ENCODE measurements at regions not wholly inside any gene's neighbourhood (a gene's known extent, or its start where the extent isn't known, plus 50 kb on each side); places are given as distances from the start of the nearest gene placed in this dataset.
"Not testable (repeated sequence)": the region's sequence is repeated elsewhere in the genome, so short reads cannot be mapped to it uniquely, and the experiment has no call there.

GRCh38 chr22:47902646-47903180, 1140.3 kb downstream of the TBC1D22A start:
- no peak for DNase-seq (ENCODE audit: low spot score)

- DNase-seq (ENCODE audit: low spot score) = no peak
These were observed 1139.5 kb downstream of the TBC1D22A start for GRCh38 chr22:47901911-47902310.

GRCh38 chr22:47899894-47900293, 1137.4 kb downstream of the TBC1D22A start:
- no peak for DNase-seq (ENCODE audit: low spot score)

DNA sequence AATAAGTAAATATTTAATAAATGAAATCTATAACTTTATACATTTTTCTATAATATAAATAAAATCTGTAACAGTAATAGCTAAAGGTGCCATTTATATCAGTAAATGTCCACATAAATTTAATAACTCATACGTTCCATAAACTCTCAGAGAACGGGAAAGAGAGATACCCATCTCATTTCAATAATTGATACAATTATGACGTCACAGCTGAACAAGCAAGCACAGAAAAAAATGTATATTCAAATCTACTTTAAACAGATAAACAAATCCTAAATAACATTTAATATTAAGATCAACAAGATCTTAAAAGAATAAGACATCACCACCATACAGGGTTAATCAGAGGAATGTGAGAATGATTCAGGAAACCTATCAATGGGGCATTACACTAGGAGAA, 1136.5 kb downstream of the TBC1D22A start:
- DNase-seq (ENCODE audit: low spot score) = no peak

GRCh38 chr22:47891609-47892008, 1129.2 kb downstream of the TBC1D22A start:
- DNase-seq (ENCODE audit: low spot score) = no peak

GRCh38 chr22:47888817-47889216, 1126.4 kb downstream of the TBC1D22A start:
- DNase-seq (ENCODE audit: low spot score) = no peak

DNA sequence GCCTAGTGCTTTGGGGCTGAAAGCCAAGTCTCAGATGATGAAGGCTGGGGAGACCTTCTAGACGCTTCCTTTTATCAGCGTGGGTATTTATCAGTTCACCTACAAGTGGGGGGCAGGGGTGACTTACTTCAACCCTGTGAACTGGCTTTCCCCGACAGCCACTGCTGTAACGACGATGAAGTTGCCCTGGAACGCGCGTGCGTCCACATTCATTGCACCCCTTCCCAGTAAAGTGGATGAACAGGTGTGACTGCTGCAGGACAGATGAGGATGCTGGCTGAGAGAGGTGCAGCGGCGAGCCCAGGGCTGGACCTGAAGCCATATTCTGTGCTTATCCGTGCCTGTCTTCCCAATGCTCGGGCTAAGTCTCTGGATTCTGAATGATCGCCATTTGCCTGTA, 1122.3 kb downstream of the TBC1D22A start:
- no peak for DNase-seq (ENCODE audit: low spot score)

GRCh38 chr22:47884200-47884599, 1121.8 kb downstream of the TBC1D22A start:
- no peak for DNase-seq (ENCODE audit: low spot score)

DNA sequence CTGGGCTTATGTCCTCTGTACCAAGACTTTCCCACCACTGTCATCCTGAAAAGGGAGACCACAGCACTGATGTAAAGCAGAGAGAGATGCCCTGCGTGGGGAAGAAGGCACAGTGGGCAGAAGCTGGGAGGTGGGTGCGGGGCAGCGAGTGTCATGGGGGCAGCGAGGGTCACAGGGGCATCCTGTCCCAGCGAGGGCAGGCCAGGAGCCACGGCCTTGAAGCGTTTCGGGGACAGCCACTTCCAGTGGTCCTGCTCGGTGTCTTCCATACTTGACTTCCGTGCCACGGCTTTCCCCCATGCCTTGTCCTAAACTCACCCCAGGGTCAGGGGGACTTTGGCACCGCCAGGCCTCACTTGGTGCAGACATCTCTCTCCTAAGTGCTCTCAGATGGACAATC, 1121.3 kb downstream of the TBC1D22A start:
- no peak for DNase-seq (ENCODE audit: low spot score)

- DNase-seq (ENCODE audit: low spot score) = no peak
These were observed 1116.9 kb downstream of the TBC1D22A start for GRCh38 chr22:47879346-47879745.

- no peak for DNase-seq (ENCODE audit: low spot score)
These were observed 1116.0 kb downstream of the TBC1D22A start for GRCh38 chr22:47878460-47878859.

DNA sequence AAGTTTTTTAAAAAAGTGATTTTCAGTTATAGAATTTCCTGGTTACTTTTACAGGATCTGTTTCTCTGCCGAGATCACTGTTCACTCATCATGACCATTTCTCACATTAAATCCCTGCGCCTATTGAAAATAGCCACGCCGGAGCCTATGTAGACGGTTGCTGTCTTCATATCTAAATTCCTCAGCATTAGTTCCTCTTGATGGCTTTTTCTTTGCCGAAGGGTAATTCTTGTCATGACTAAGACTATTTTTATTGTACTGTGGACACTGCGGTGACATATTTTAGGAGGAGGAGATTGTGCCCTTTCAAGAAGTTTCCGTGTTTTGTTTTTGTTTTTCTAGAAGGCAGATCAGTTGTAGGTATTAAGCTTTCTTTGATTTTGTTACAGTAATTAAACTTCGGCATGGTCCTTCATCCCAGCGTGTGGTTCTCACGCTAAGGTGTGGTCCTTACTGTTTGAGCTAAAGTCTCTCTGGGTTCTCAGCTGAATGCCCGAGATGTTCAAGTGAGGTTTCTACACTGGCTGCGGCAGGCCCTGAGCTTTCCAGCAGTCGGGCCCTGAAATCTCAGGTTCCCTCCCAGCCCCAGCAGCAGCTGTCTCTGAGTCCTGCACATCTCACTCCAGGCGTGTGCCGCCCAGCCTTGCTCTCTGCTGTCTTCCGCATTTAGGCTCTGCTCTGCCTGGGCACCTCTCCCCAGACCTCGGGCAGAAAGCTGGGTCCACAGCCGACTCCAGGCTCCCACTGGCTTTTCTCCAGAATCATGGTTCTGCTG, 1110.5 kb downstream of the TBC1D22A start:
- peak; percentile 16 for DNase-seq (ENCODE audit: low spot score)

DNA sequence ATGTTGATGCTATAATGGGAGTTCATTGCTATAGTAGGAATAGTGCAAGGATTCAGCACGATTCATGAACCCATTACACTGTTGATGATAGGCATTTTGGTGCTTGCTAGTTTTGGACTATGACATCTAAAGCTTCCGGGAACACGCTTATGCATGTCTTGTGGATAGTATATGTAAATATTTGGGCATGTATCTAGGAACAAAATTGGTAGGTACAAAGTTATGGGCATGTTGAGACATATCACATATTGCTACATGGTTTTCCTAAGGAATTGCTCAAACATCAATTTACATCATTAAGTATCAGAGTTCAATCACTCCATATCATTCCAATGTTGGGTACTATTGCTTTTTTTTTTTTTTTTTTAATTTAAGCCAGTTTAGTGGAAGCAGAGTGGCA, 1103.2 kb downstream of the TBC1D22A start:
- DNase-seq (ENCODE audit: low spot score) = no peak

- DNase-seq (ENCODE audit: low spot score) = no peak
These were observed 1099.9 kb downstream of the TBC1D22A start for GRCh38 chr22:47862394-47862793.

GRCh38 chr22:47860907-47861306, 1098.5 kb downstream of the TBC1D22A start:
- DNase-seq (ENCODE audit: low spot score) = not testable (repeated sequence)

DNA sequence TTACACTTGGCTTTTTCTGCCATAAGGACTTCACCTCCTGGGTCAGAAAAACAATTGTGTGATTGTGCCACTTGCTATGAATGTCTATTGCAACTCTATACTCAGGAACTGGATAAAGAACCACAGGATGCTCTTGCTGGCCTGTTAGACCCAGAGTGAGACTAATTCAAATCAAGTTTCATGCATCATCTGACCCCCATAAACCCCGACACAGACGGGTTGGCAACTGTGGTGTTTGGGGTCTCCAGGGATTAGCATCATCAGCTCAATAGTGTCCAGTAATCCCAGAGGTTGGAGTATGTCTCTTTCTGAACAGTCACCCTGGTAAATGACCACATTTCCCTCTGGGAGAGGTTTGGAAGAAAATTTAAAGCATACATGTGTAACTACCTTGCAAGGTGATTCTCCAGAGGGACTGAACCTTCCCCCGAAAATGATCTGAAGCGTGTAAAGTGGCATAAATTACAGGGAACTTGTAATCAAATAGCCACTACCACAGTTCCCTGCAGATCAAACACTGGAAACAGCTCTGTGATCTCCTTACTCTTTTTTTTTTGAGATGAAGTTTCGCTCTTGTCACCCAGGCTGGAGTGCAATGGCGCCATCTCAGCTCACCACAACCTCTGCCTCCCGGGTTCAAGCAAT, 1097.6 kb downstream of the TBC1D22A start:
- no peak for DNase-seq (ENCODE audit: low spot score)

- DNase-seq (ENCODE audit: low spot score) = no peak
These were observed 1096.4 kb downstream of the TBC1D22A start for GRCh38 chr22:47858773-47859306.

DNA sequence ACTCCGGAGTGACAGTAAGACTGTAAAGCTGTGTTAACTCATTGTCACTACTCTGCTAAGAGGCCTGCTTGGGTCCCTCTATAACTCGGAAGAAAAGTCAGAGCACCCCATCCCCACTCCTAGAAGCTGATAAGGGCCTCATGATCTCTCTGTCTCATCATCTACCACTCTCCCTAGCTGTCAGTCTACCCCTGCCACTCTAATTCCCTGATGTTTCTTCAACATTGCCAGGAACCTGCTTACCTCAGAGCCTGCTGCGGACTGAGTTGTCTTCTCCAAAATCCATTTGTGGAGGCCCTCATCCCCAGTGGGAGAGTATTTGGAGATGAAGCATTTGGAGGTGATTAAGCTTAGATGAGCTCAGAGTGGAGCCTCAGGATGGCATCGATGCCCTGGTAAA, 1092.2 kb downstream of the TBC1D22A start:
- DNase-seq (ENCODE audit: low spot score) = no peak

- no peak for DNase-seq (ENCODE audit: low spot score)
These were observed 1091.8 kb downstream of the TBC1D22A start for GRCh38 chr22:47854251-47854650.

- no peak for DNase-seq (ENCODE audit: low spot score)
These were observed 1091.3 kb downstream of the TBC1D22A start for GRCh38 chr22:47853750-47854149.

DNA sequence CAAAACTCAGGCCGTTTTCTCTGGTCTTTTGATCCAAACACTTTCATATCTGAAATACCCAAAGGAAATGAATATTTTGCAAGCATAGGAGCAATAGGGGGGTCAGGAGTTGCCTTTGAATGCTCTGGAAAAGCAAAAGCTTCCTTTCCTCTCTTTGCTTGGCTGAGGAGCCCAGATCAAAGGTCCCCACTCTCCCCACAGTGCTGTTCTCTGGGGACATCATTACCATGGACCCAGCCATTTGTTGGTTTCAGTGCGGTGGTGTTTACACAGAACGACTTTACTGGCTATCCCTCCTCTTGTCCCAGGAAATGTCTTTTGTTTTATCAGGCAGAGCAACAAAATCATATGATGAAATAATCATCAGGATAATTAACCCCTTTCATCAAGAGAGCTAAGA, 1089.1 kb downstream of the TBC1D22A start:
- no peak for DNase-seq (ENCODE audit: low spot score)

DNA sequence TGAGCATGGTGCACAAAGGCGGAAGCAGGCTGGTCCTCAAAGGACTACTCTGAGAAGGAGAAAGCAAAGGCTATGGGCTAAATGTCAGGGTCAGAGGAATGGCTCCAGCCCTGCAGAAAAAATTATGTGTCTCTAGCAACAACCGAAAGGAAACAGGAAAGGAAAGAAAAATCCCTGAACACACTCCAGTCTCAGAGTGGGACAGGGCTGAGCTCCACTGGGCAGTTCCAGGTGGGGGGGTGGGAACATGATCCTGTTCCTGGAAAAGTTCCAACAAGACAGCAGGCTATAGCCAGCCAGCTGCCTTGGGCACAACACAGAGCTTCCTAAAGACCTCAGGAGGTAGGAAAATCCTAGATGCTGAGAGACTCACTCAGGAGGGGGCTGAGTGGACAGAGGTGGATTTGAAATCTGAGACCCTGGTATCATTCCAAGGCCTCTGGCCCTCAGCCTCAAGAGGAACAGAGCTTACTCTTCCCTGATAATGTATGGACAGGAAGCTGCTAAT, 1088.2 kb downstream of the TBC1D22A start:
- peak; percentile 59 for DNase-seq (ENCODE audit: low spot score)

- DNase-seq (ENCODE audit: low spot score) = no peak
These were observed 1087.1 kb downstream of the TBC1D22A start for GRCh38 chr22:47849576-47849975.

Data from H4 (cell line).